ENCODE measurements at regions not wholly inside any gene's neighbourhood (a gene's known extent, or its start where the extent isn't known, plus 50 kb on each side); places are given as distances from the start of the nearest gene placed in this dataset.

- no peak overlapping the region for H3K27ac ChIP-seq (ENCODE audit: low read length)
- no TSS peak for BruUV-seq (replicated peaks)
- no peak overlapping the region for H3K4me3 ChIP-seq (ENCODE audit: low read length)
- no peaks in the 10 kb centered on the region for H3F3A ChIP-seq (ENCODE audit: low read length, unreplicated experiment)
- no peak overlapping the region for H2AFZ ChIP-seq (ENCODE audit: low read length)
- H4K20me1 ChIP-seq (ENCODE audit: low read length) = no peaks in the 10 kb centered on the region
- H3K9me3 ChIP-seq (ENCODE audit: low read length) = no peaks in the 10 kb centered on the region
- peaks cover 14% of the 10 kb centered on the region for H3K4me1 ChIP-seq (ENCODE audit: insufficient read depth, low read length)
- intact Hi-C loops (cut with micrococcal nuclease) = no loop called here
- H3K79me2 ChIP-seq (ENCODE audit: low read length) = no peaks in the 10 kb centered on the region
- H3K9me2 ChIP-seq (replicated peaks; ENCODE audit: low read length) = no peaks in the 10 kb centered on the region
- no peak overlapping the region for H3K9ac ChIP-seq (ENCODE audit: low read length)
- no peak overlapping the region for H3K4me2 ChIP-seq (ENCODE audit: low read length)
- no peak for DNase-seq
- POLR2A ChIA-PET (ENCODE audit: unreplicated experiment) = no interaction called here
- CTCF ChIA-PET = interaction anchor here (0.5 kb wide), 1 partner anchor 85 kb away, joined by 3 read pairs; no protein-coding TSS in a partner anchor
- TF ChIP-seq EZH2phosphoT487 (IDR thresholded peaks at IDR 0.05; ENCODE audit: borderline replicate concordance, low read length) (no peak), CTCF (conservative IDR thresholded peaks at IDR 0.05; ENCODE audit: low read depth, low read length) (no peak), EZH2 (IDR thresholded peaks at IDR 0.05; ENCODE audit: low read length, unreplicated experiment) (no peak)
- no peaks in the 10 kb centered on the region for H3K27me3 ChIP-seq (ENCODE audit: low read length)
- H3K36me3 ChIP-seq (ENCODE audit: low read depth, low read length) = no peaks in the 10 kb centered on the region
- ATAC-seq = no peak
Observed at GRCh38 chr3:28139288-28139687, 102.1 kb upstream of the CMC1 start.

- intact Hi-C loops (cut with micrococcal nuclease) = loop anchor here (1.0 kb wide), 1 partner anchor 146 kb away; no protein-coding TSS in a partner anchor
- Histone ChIP-seq H3F3A (ENCODE audit: low read length, unreplicated experiment) (no peaks in the 10 kb centered on the region), H3K27ac (ENCODE audit: low read length) (no peak overlapping the region), H3K4me2 (ENCODE audit: low read length) (peak overlapping the region; percentile 16), H3K27me3 (ENCODE audit: low read length) (no peaks in the 10 kb centered on the region), H3K4me1 (ENCODE audit: insufficient read depth, low read length) (peaks cover 14% of the 10 kb centered on the region), H4K20me1 (ENCODE audit: low read length) (no peaks in the 10 kb centered on the region), H3K79me2 (ENCODE audit: low read length) (no peaks in the 10 kb centered on the region), H3K9me2 (replicated peaks; ENCODE audit: low read length) (no peaks in the 10 kb centered on the region), H2AFZ (ENCODE audit: low read length) (no peak overlapping the region), H3K4me3 (ENCODE audit: low read length) (no peak overlapping the region), H3K9ac (ENCODE audit: low read length) (no peak overlapping the region), H3K9me3 (ENCODE audit: low read length) (no peaks in the 10 kb centered on the region), H3K36me3 (ENCODE audit: low read depth, low read length) (no peaks in the 10 kb centered on the region)
- ATAC-seq = peak; percentile 96
- peak; percentile 73 for DNase-seq
- no TSS peak for BruUV-seq (replicated peaks)
- TF ChIP-seq CTCF (conservative IDR thresholded peaks at IDR 0.05; ENCODE audit: low read depth, low read length) (no peak), EZH2 (IDR thresholded peaks at IDR 0.05; ENCODE audit: low read length, unreplicated experiment) (no peak), EZH2phosphoT487 (IDR thresholded peaks at IDR 0.05; ENCODE audit: borderline replicate concordance, low read length) (no peak)
- ChIA-PET CTCF (interaction anchor here (0.6 to 0.7 kb wide), 2 partner anchors 86 to 128 kb away, joined by 3 to 4 read pairs; no protein-coding TSS in a partner anchor), POLR2A (ENCODE audit: unreplicated experiment) (no interaction called here)
Observed at GRCh38 chr3:28139967-28140634, 101.3 kb upstream of the CMC1 start.

- Histone ChIP-seq H3K4me2 (ENCODE audit: low read length) (peak overlapping the region; percentile 16; the same call in 1 of the 2 replicates), H4K20me1 (ENCODE audit: low read length) (no peaks in the 10 kb centered on the region)
Observed at GRCh38 chr3:28140664-28141063, 100.8 kb upstream of the CMC1 start.

More at GRCh38 chr3:28140664-28141063, 100.8 kb upstream of the CMC1 start:
- ChIA-PET POLR2A (ENCODE audit: unreplicated experiment) (no interaction called here), CTCF (interaction anchor here (0.6 kb wide), 1 partner anchor 87 kb away, joined by 4 read pairs; no protein-coding TSS in a partner anchor)
- DNase-seq (no peak), ATAC-seq (no peak)
- BruUV-seq (replicated peaks) = no TSS peak
- no peak overlapping the region for H3K27ac ChIP-seq (ENCODE audit: low read length)
- no peak overlapping the region for H3K9ac ChIP-seq (ENCODE audit: low read length)
- no peaks in the 10 kb centered on the region for H3K36me3 ChIP-seq (ENCODE audit: low read depth, low read length)
- H3K9me2 ChIP-seq (replicated peaks; ENCODE audit: low read length) = no peaks in the 10 kb centered on the region
- H3K79me2 ChIP-seq (ENCODE audit: low read length) = no peaks in the 10 kb centered on the region
- no peak overlapping the region for H2AFZ ChIP-seq (ENCODE audit: low read length)
- no peaks in the 10 kb centered on the region for H3K27me3 ChIP-seq (ENCODE audit: low read length)
- H3K4me3 ChIP-seq (ENCODE audit: low read length) = no peak overlapping the region
- no peaks in the 10 kb centered on the region for H3K9me3 ChIP-seq (ENCODE audit: low read length)
- intact Hi-C loops (cut with micrococcal nuclease) = loop anchor here (1.0 kb wide), 1 partner anchor 146 kb away; no protein-coding TSS in a partner anchor
- H3F3A ChIP-seq (ENCODE audit: low read length, unreplicated experiment) = no peaks in the 10 kb centered on the region
- H3K4me1 ChIP-seq (ENCODE audit: insufficient read depth, low read length) = peaks cover 14% of the 10 kb centered on the region
- TF ChIP-seq CTCF (conservative IDR thresholded peaks at IDR 0.05; ENCODE audit: low read depth, low read length) = no peak
- no peak for TF ChIP-seq EZH2phosphoT487 (IDR thresholded peaks at IDR 0.05; ENCODE audit: borderline replicate concordance, low read length)
- TF ChIP-seq EZH2 (IDR thresholded peaks at IDR 0.05; ENCODE audit: low read length, unreplicated experiment) = no peak

Data from PC-3 (cell line).